Lower leg skin (tissue), 4 donors: ENCODE measurements at regions not wholly inside any gene's neighbourhood (a gene's known extent, or its start where the extent isn't known, plus 50 kb on each side); places are given as distances from the start of the nearest gene placed in this dataset.

Experiments
- DNase-seq, 2 donors: peaks; one replicate each; pipeline ENCODE4 v3.0.0-alpha.2; 2019; ENCODE audit warnings: low spot score in 2 of 2
- H3K4me3 ChIP-seq: fragments of 200-600 bp; sonication (generic); 2 replicates; pipeline ENCODE4 v1.5.1; 2017; ENCODE audit warnings: mild to moderate bottlenecking, low read depth; ENCODE audit not compliant: poor library complexity, severe bottlenecking
- POLR2A ChIP-seq, 2 donors: fragments of 450-650 bp; IDR thresholded peaks; one replicate each; pipeline ENCODE4 v1.6.1; 2016 to 2017; ENCODE audit warnings: antibody characterized with exemption in 2 of 2, mild to moderate bottlenecking in 1 of 2, moderate library complexity in 1 of 2
- WGBS, 2 donors: methylation state at CpG; one replicate each; pipeline ENCODE4 v1.1.5; 2018; 5-methylcytosine and 5-hydroxymethylcytosine counted together
- intact Hi-C: fragments of 100-400 bp; cut with DNase I; formaldehyde crosslinking; loops from one replicate; pipeline ENCODE4 v1.15.0; 2023; ENCODE audit warnings: low total_unique reads
- TF ChIP-seq, protein P1 (sequence below), 3 donors: fragments of 450-650 bp; IDR thresholded peaks; one replicate each; pipeline ENCODE4 v1.5.1; 2016; ENCODE audit warnings: antibody characterized with exemption in 3 of 3, mild to moderate bottlenecking in 3 of 3, moderate library complexity in 2 of 3

DNA sequence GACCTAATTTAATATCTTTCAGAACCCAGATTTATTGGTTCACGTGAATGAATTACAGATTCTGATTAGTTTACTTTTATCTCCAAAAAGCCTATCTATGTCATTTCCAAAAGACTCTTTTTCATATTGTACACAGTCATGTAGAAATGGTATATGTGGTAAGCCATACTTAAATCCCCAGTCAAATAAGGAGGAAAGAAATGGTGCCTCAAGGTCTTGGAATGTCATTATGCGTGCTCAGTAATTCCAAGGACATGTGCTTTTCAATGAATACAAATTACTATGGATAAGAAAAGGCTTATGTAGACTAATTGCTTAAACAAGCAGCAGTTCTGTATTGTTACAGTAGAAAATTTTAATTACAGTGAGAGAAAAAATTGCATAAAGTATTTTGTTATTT is 64.1 kb upstream of the TYRP1 start:
- 80 to 82% methylated on average over 2 of the region's 2 CpGs for WGBS, 2 donors
- no peak for DNase-seq
- TF ChIP-seq POLR2A (IDR thresholded peaks at IDR 0.05): no peak
- TF ChIP-seq, protein P1, sequence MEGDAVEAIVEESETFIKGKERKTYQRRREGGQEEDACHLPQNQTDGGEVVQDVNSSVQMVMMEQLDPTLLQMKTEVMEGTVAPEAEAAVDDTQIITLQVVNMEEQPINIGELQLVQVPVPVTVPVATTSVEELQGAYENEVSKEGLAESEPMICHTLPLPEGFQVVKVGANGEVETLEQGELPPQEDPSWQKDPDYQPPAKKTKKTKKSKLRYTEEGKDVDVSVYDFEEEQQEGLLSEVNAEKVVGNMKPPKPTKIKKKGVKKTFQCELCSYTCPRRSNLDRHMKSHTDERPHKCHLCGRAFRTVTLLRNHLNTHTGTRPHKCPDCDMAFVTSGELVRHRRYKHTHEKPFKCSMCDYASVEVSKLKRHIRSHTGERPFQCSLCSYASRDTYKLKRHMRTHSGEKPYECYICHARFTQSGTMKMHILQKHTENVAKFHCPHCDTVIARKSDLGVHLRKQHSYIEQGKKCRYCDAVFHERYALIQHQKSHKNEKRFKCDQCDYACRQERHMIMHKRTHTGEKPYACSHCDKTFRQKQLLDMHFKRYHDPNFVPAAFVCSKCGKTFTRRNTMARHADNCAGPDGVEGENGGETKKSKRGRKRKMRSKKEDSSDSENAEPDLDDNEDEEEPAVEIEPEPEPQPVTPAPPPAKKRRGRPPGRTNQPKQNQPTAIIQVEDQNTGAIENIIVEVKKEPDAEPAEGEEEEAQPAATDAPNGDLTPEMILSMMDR (IDR thresholded peaks at IDR 0.05): no peak
- no peak overlapping the region for H3K4me3 ChIP-seq
- intact Hi-C loops: no loop called here

DNA sequence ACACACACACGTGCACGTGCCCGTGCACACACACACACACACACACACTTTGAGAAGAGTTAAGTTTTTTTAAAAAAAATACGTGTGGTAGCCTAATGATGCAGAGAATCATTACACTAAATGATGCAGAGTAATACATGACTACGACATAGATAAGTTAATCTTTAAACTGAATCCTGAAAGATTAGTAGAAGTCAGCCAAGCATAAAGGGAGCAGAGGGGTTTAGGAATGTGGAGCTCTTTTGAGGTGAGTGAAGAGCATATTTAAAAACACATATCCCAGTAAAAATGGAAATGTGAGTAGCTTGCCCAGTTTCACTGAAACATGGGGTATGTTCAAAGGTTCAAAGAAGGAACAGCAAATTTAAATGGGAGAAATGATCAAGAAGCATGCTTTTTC is 61.3 kb upstream of the TYRP1 start:
- H3K4me3 ChIP-seq: no peak overlapping the region
- no peak for DNase-seq
- intact Hi-C loops: no loop called here
- TF ChIP-seq POLR2A (IDR thresholded peaks at IDR 0.05): no peak
- TF ChIP-seq, protein P1 (IDR thresholded peaks at IDR 0.05): no peak
- WGBS, 2 donors: 83 to 88% methylated on average over 5 of the region's 5 CpGs

DNA sequence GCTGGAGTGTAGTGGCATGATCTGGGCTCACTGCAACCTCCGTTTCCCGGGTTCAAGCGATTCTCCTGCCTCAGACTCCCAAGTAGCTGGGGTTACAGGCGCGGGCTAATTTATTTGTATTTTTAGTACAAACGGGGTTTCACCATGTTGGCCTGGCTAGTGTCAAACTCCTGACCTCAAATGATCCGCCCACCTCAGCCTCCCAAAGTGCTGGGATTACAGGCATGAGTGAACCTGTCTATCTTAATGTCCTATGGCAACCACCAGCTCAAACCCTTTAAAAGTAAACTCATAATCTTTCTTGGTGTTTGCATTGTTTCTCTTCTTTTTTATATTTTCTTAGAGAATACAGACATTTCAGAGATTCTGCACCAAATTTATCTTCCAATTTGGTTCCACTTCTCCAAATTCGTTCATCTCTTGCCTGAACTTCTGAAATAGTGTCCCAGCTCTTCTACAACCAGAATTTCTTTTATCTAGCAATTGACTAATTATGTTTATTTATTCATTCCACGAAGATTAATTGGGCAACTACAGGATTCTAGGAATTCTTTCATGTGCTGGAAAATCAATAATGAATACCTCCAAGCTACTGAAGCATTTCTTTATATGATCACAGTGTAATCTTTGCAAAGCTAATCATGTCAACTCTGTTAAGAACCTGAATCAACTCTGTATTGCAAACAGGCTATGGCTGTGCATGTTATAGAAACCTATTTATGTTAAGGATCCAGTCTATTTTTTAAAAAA is 60.0 kb upstream of the TYRP1 start:
- no peak overlapping the region for H3K4me3 ChIP-seq
- DNase-seq: no peak
- intact Hi-C loops: no loop called here
- 75 to 79% methylated on average over 9 of the region's 9 CpGs for WGBS, 2 donors
- TF ChIP-seq, protein P1 (IDR thresholded peaks at IDR 0.05): no peak
- no peak for TF ChIP-seq POLR2A (IDR thresholded peaks at IDR 0.05)

DNA sequence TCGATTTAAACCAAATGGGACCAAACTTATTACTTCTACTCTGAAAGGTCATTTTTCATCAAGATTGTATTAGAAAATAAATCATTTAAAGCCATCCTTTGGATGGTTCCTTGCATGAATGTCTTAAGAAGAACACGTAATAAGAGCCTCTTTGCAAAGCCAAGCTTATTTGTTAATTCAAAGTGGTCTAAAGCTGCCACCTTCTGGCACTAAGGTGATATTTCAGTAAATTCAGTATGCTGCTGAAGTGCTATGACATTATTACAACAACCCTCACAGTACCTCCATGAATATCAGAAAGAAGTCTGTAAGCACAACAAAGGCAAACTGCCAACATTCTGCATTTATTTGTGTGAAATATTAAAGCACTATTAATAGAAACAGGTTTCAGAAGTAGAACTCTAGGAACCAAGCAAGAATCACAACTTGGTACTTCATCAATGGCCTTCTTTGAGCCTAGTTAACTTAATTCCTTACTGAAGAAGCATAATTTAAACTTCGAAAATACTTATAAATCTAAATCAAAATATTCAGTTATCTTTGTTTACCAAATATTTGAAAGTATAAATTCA is 53.1 kb upstream of the TYRP1 start:
- 39 to 41% methylated on average over 3 of the region's 3 CpGs for WGBS, 2 donors
- no peak overlapping the region for H3K4me3 ChIP-seq
- intact Hi-C loops: no loop called here
- no peak for TF ChIP-seq POLR2A (IDR thresholded peaks at IDR 0.05)
- TF ChIP-seq, protein P1 (IDR thresholded peaks at IDR 0.05): no peak
- no peak for DNase-seq

DNA sequence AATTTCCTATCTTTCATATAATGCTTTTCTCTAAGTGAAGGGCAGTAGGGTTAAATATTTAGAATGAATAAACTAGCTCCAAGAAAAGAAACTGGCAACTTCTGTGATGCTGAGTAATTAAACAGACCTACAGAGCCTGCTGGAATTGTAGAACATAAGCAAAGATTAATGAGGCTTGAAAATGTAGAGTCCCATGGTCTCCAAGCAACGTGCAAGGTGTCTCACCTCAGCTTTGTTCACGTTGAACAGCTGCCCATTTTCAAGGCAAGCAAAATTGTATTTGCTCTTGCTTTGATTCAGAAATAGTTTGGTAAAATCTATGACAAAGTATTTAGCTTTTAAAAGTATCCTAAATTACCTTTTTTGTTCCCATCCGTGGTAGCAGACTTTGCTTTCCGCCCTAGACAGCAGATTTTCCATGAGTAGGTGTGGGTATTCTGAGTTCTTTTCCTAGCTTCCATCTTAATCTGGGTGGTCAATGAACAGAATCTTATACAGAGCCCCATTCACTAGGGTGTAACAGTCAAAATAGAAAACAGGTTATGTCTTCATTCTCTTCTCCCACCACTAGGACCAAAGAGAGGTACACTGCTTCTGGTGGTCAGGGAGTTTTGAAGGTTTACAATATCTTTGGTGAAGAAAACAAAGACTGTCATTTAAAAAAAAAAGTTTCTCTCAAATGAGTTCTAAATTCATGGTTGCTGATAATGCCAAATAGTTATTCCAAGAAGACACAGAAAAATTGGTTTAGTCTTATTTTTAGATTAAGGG is 52.1 kb upstream of the TYRP1 start:
- no peak overlapping the region for H3K4me3 ChIP-seq
- DNase-seq: no peak
- WGBS, 2 donors: 56 to 57% methylated on average over 4 of the region's 4 CpGs
- TF ChIP-seq, protein P1 (IDR thresholded peaks at IDR 0.05): no peak
- no peak for TF ChIP-seq POLR2A (IDR thresholded peaks at IDR 0.05)
- intact Hi-C loops: no loop called here
